Neural cell (in vitro differentiated cells): ENCODE measurements at regions not wholly inside any gene's neighbourhood (a gene's known extent, or its start where the extent isn't known, plus 50 kb on each side); places are given as distances from the start of the nearest gene placed in this dataset.
A peak's percentile ranks its signal among the peaks of the same experiment; 100 is the strongest.

Source experiments
- CTCF ChIP-seq: fragments of 450-650 bp; IDR thresholded peaks from 2 replicates; pipeline ENCODE4 v1.5.1; 2014; ENCODE audit warnings: antibody characterized with exemption, mild to moderate bottlenecking, moderate library complexity; ENCODE audit not compliant: poor library complexity, severe bottlenecking
- EP300 ChIP-seq: fragments of 450-650 bp; conservative IDR thresholded peaks from 2 replicates; pipeline ENCODE4 v1.6.1; 2014; ENCODE audit warnings: antibody characterized with exemption, mild to moderate bottlenecking, moderate library complexity; ENCODE audit not compliant: poor library complexity, severe bottlenecking
- EZH2 ChIP-seq: fragments of 200-600, 300-800 bp; shearing (Covaris generic), sonication (generic); IDR thresholded peaks from 2 replicates; pipeline ENCODE4 v1.6.1; 2014; ENCODE audit warnings: antibody characterized with exemption, low read length, borderline replicate concordance, mild to moderate bottlenecking; ENCODE audit not compliant: insufficient read depth, poor library complexity, severe bottlenecking
- MXI1 ChIP-seq: fragments of 450-650 bp; conservative IDR thresholded peaks from 2 replicates; pipeline ENCODE4 v1.6.1; 2014; ENCODE audit warnings: antibody characterized with exemption, mild to moderate bottlenecking; ENCODE audit not compliant: poor library complexity, severe bottlenecking
- POLR2AphosphoS5 ChIP-seq: IDR thresholded peaks from 2 replicates; pipeline ENCODE4 v1.6.1; 2012
- RAD21 ChIP-seq: fragments of 450-650 bp; conservative IDR thresholded peaks from 2 replicates; pipeline ENCODE4 v1.6.1; 2014; ENCODE audit warnings: antibody characterized with exemption, mild to moderate bottlenecking, moderate library complexity
- REST ChIP-seq: IDR thresholded peaks from 2 replicates; pipeline ENCODE4 v1.6.1; 2012; ENCODE audit warnings: borderline replicate concordance
- SMC3 ChIP-seq: fragments of 450-650 bp; conservative IDR thresholded peaks from 2 replicates; pipeline ENCODE4 v1.6.1; 2014; ENCODE audit warnings: antibody characterized with exemption, mild to moderate bottlenecking, moderate library complexity; ENCODE audit not compliant: poor library complexity
- TAF1 ChIP-seq: IDR thresholded peaks from 2 replicates; pipeline ENCODE4 v1.6.1; 2012; ENCODE audit warnings: low read depth

- TF ChIP-seq CTCF (no peak), EP300 (peak; percentile 12), TAF1 (no peak), POLR2AphosphoS5 (peak; percentile 60), EZH2 (no peak), RAD21 (no peak), SMC3 (no peak), REST (no peak), MXI1 (no peak)
These were observed 85.7 kb upstream of the C9orf72 start for GRCh38 chr9:27659001-27659400.
